ENCODE measurements at regions not wholly inside any gene's neighbourhood (a gene's known extent, or its start where the extent isn't known, plus 50 kb on each side); places are given as distances from the start of the nearest gene placed in this dataset.

GRCh38 chr3:166606988-166607387 is 769.8 kb upstream of the BCHE start:
- TF ChIP-seq, protein P1, sequence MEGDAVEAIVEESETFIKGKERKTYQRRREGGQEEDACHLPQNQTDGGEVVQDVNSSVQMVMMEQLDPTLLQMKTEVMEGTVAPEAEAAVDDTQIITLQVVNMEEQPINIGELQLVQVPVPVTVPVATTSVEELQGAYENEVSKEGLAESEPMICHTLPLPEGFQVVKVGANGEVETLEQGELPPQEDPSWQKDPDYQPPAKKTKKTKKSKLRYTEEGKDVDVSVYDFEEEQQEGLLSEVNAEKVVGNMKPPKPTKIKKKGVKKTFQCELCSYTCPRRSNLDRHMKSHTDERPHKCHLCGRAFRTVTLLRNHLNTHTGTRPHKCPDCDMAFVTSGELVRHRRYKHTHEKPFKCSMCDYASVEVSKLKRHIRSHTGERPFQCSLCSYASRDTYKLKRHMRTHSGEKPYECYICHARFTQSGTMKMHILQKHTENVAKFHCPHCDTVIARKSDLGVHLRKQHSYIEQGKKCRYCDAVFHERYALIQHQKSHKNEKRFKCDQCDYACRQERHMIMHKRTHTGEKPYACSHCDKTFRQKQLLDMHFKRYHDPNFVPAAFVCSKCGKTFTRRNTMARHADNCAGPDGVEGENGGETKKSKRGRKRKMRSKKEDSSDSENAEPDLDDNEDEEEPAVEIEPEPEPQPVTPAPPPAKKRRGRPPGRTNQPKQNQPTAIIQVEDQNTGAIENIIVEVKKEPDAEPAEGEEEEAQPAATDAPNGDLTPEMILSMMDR (conservative IDR thresholded peaks at IDR 0.05; ENCODE audit: low read depth, low read length): no peak
- no peak for TF ChIP-seq EZH2 (IDR thresholded peaks at IDR 0.05; ENCODE audit: borderline replicate concordance, low read depth, low read length, poor library complexity, severe bottlenecking)

Measured in A673 (cell line).